Hepatocyte (in vitro differentiated cells): ENCODE measurements at regions not wholly inside any gene's neighbourhood (a gene's known extent, or its start where the extent isn't known, plus 50 kb on each side); places are given as distances from the start of the nearest gene placed in this dataset.

Source experiments
- EZH2 ChIP-seq: fragments of 200-600 bp; sonication (generic); IDR thresholded peaks from 2 replicates; pipeline ENCODE4 v1.6.1; 2016; ENCODE audit warnings: antibody characterized with exemption, mild to moderate bottlenecking, borderline replicate concordance
- TF ChIP-seq, protein P1 (sequence below): fragments of 200-600 bp; sonication (generic); IDR thresholded peaks from 2 replicates; pipeline ENCODE4 v1.5.1; 2016; ENCODE audit warnings: antibody characterized with exemption, mild to moderate bottlenecking; ENCODE audit not compliant: poor library complexity

DNA sequence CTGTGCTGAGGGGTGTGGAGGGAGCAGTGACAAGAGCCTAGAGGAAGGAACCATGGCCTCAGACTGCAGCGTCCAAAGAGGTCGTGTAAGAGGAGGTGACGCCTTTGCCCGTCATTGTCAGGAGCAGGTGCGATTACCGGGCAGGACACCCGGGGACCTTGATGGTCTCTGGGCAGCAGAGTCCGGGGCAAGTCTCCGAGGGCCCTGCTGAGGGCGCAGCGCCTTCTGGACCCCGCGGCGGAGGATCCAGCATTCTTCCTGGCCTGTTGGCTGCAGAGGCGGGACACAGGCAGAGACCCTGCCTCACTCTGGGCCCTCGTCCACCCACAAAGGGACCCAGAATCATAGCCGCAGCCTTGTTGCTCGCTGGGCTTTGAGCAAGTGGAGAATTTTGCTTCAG lies 1168.8 kb downstream of the BRD1 start:
- TF ChIP-seq, protein P1, sequence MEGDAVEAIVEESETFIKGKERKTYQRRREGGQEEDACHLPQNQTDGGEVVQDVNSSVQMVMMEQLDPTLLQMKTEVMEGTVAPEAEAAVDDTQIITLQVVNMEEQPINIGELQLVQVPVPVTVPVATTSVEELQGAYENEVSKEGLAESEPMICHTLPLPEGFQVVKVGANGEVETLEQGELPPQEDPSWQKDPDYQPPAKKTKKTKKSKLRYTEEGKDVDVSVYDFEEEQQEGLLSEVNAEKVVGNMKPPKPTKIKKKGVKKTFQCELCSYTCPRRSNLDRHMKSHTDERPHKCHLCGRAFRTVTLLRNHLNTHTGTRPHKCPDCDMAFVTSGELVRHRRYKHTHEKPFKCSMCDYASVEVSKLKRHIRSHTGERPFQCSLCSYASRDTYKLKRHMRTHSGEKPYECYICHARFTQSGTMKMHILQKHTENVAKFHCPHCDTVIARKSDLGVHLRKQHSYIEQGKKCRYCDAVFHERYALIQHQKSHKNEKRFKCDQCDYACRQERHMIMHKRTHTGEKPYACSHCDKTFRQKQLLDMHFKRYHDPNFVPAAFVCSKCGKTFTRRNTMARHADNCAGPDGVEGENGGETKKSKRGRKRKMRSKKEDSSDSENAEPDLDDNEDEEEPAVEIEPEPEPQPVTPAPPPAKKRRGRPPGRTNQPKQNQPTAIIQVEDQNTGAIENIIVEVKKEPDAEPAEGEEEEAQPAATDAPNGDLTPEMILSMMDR: no peak
- no peak for TF ChIP-seq EZH2
